ENCODE measurements at regions not wholly inside any gene's neighbourhood (a gene's known extent, or its start where the extent isn't known, plus 50 kb on each side); places are given as distances from the start of the nearest gene placed in this dataset.

- TF ChIP-seq POLR2A (IDR thresholded peaks at IDR 0.05), result no peak
- no peak for TF ChIP-seq CTCF (IDR thresholded peaks at IDR 0.05)
Measured at GRCh38 chr7:72524037-72524436, 111.9 kb upstream of the CALN1 start.
